PC-9 (cell line): ENCODE measurements at regions not wholly inside any gene's neighbourhood (a gene's known extent, or its start where the extent isn't known, plus 50 kb on each side); places are given as distances from the start of the nearest gene placed in this dataset.

Source experiments
- EZH2 ChIP-seq: fragments of 200-600 bp; sonication (generic); IDR thresholded peaks from 2 replicates; pipeline ENCODE4 v1.8.0; 2017; ENCODE audit warnings: antibody characterized with exemption, low read depth
- TF ChIP-seq, protein P1 (sequence below): fragments of 200-600 bp; sonication (generic); conservative IDR thresholded peaks from 2 replicates; pipeline ENCODE4 v1.6.1; 2017; ENCODE audit warnings: mixed run types, antibody characterized with exemption, mild to moderate bottlenecking, moderate library complexity

DNA sequence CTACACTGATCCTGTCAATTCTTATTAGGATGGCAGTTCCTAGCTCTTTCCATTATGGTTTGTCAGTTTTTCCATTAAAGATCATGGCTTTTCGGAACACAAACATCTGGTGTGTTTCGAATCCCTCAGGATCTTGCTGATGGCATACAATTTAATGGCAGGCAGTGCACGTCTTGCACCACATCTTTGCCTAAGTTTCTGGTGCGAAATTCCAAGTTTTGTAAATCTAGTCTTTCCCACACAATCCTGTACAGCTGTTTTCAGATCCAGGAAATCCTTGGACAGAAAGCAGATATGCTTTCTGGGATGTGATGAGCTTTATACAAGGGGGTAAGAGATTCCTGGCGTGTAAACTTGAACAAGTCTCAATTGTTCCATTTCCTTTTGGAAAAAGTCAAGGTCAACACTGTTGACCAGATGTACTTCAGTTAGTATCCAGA lies 224.3 kb upstream of the PHYHIPL start:
- TF ChIP-seq, protein P1, sequence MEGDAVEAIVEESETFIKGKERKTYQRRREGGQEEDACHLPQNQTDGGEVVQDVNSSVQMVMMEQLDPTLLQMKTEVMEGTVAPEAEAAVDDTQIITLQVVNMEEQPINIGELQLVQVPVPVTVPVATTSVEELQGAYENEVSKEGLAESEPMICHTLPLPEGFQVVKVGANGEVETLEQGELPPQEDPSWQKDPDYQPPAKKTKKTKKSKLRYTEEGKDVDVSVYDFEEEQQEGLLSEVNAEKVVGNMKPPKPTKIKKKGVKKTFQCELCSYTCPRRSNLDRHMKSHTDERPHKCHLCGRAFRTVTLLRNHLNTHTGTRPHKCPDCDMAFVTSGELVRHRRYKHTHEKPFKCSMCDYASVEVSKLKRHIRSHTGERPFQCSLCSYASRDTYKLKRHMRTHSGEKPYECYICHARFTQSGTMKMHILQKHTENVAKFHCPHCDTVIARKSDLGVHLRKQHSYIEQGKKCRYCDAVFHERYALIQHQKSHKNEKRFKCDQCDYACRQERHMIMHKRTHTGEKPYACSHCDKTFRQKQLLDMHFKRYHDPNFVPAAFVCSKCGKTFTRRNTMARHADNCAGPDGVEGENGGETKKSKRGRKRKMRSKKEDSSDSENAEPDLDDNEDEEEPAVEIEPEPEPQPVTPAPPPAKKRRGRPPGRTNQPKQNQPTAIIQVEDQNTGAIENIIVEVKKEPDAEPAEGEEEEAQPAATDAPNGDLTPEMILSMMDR = no peak
- TF ChIP-seq EZH2 = no peak
